HG03571 (cell line): ENCODE measurements at regions not wholly inside any gene's neighbourhood (a gene's known extent, or its start where the extent isn't known, plus 50 kb on each side); places are given as distances from the start of the nearest gene placed in this dataset.

Experiments
- ATAC-seq: cut with Tn5 transposase; IDR thresholded peaks from one replicate; pipeline ENCODE4 v1.9.1; 2021; ENCODE audit not compliant: unreplicated experiment

- no peak for ATAC-seq
These were observed 412.5 kb upstream of the PCDH9 start for GRCh38 chr13:67642657-67643056.

- no peak for ATAC-seq
These were observed 405.6 kb upstream of the PCDH9 start for GRCh38 chr13:67635754-67636153.

- ATAC-seq = no peak
These were observed 402.5 kb upstream of the PCDH9 start for GRCh38 chr13:67632590-67632989.

- no peak for ATAC-seq
These were observed 400.5 kb upstream of the PCDH9 start for GRCh38 chr13:67630640-67631039.

- ATAC-seq = no peak
These were observed 393.5 kb upstream of the PCDH9 start for GRCh38 chr13:67623630-67624029.

- ATAC-seq = no peak
These were observed 390.5 kb upstream of the PCDH9 start for GRCh38 chr13:67620665-67621064.

GRCh38 chr13:67619995-67620380 is 389.9 kb upstream of the PCDH9 start:
- ATAC-seq = no peak

- ATAC-seq = no peak
These were observed 389.3 kb upstream of the PCDH9 start for GRCh38 chr13:67619351-67619994.

GRCh38 chr13:67614579-67614978 is 384.4 kb upstream of the PCDH9 start:
- ATAC-seq = no peak

GRCh38 chr13:67614013-67614412 is 383.9 kb upstream of the PCDH9 start:
- ATAC-seq = no peak

- ATAC-seq = no peak
These were observed 358.5 kb upstream of the PCDH9 start for GRCh38 chr13:67588607-67589006.

- ATAC-seq = no peak
These were observed 347.2 kb upstream of the PCDH9 start for GRCh38 chr13:67577361-67577760.

- ATAC-seq = no peak
These were observed 344.4 kb upstream of the PCDH9 start for GRCh38 chr13:67574320-67575233.

- ATAC-seq = no peak
These were observed 338.1 kb upstream of the PCDH9 start for GRCh38 chr13:67568205-67568604.

GRCh38 chr13:67557642-67558241 is 327.6 kb upstream of the PCDH9 start:
- ATAC-seq = no peak

GRCh38 chr13:67557118-67557517 is 327.0 kb upstream of the PCDH9 start:
- no peak for ATAC-seq

GRCh38 chr13:67554746-67555452 is 324.8 kb upstream of the PCDH9 start:
- ATAC-seq = no peak

- no peak for ATAC-seq
These were observed 324.1 kb upstream of the PCDH9 start for GRCh38 chr13:67554286-67554685.

- ATAC-seq = no peak
These were observed 319.2 kb upstream of the PCDH9 start for GRCh38 chr13:67549331-67549730.

GRCh38 chr13:67538906-67539305 is 308.8 kb upstream of the PCDH9 start:
- no peak for ATAC-seq

GRCh38 chr13:67520886-67521285 is 290.8 kb upstream of the PCDH9 start:
- no peak for ATAC-seq
